D721Med (cell line): ENCODE measurements at regions not wholly inside any gene's neighbourhood (a gene's known extent, or its start where the extent isn't known, plus 50 kb on each side); places are given as distances from the start of the nearest gene placed in this dataset.

Experiments used
- DNase-seq: peaks from one replicate; pipeline ENCODE4 v3.0.0; 2011; ENCODE audit warnings: low spot score; ENCODE audit not compliant: insufficient read length
- FAIRE-seq: peaks from 2 replicates; lab custom pipeline; 2011; peaks lifted over from hg19 to GRCh38; lab: Jason Lieb, UNC
- TF ChIP-seq, protein P1 (sequence below): IDR thresholded peaks from 2 replicates; pipeline ENCODE4 v1.5.1; 2012; ENCODE audit warnings: mild to moderate bottlenecking, control low read depth; ENCODE audit not compliant: insufficient read depth; ENCODE audit errors: missing control alignments

DNA sequence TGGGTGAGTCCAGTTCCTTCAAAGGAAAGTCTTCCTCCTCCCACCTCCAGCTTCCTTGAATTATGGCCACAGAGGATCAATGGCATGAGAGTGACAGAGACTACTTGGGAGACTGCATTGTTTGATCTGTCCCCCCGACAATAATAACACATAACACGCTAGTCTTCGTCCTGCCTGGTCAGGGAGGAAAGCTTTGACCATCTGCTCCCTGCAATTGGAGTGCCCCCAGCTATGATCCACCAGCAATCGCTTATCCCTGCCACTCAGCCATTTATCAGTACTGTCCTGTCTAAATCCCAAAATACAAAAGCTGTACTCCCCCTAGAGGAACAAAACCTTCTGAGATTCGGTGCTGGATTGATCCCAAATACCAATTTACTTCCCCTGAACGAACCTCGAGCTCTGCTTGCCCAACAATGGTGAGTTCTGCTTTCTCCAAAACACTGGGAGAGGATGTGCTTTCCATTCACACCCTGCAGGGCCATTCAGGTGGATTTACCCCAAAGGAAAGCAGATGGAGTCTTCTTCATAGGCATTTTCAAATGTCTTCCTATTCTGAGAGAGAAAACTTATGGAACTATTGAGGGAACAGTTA is 466.7 kb downstream of the TSHZ3 start:
- TF ChIP-seq, protein P1, sequence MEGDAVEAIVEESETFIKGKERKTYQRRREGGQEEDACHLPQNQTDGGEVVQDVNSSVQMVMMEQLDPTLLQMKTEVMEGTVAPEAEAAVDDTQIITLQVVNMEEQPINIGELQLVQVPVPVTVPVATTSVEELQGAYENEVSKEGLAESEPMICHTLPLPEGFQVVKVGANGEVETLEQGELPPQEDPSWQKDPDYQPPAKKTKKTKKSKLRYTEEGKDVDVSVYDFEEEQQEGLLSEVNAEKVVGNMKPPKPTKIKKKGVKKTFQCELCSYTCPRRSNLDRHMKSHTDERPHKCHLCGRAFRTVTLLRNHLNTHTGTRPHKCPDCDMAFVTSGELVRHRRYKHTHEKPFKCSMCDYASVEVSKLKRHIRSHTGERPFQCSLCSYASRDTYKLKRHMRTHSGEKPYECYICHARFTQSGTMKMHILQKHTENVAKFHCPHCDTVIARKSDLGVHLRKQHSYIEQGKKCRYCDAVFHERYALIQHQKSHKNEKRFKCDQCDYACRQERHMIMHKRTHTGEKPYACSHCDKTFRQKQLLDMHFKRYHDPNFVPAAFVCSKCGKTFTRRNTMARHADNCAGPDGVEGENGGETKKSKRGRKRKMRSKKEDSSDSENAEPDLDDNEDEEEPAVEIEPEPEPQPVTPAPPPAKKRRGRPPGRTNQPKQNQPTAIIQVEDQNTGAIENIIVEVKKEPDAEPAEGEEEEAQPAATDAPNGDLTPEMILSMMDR = no peak
- DNase-seq (no peak), FAIRE-seq (no peak)

- no peak for FAIRE-seq
- TF ChIP-seq, protein P1 = no peak
- no peak for DNase-seq
These were observed 467.3 kb downstream of the TSHZ3 start for GRCh38 chr19:30881930-30882329.

GRCh38 chr19:30881281-30881680 is 468.0 kb downstream of the TSHZ3 start:
- TF ChIP-seq, protein P1 = no peak
- DNase-seq (no peak), FAIRE-seq (no peak)

GRCh38 chr19:30880551-30880950 is 468.7 kb downstream of the TSHZ3 start:
- TF ChIP-seq, protein P1 = no peak
- FAIRE-seq (no peak), DNase-seq (no peak)

- FAIRE-seq = no peak
These were observed 469.1 kb downstream of the TSHZ3 start for GRCh38 chr19:30880151-30880550.

GRCh38 chr19:30879736-30880135 is 469.5 kb downstream of the TSHZ3 start:
- no peak for DNase-seq
- TF ChIP-seq, protein P1 = no peak
- FAIRE-seq = no peak

More at GRCh38 chr19:30880151-30880550, 469.1 kb downstream of the TSHZ3 start:
- TF ChIP-seq, protein P1 = no peak
- DNase-seq = no peak

DNA sequence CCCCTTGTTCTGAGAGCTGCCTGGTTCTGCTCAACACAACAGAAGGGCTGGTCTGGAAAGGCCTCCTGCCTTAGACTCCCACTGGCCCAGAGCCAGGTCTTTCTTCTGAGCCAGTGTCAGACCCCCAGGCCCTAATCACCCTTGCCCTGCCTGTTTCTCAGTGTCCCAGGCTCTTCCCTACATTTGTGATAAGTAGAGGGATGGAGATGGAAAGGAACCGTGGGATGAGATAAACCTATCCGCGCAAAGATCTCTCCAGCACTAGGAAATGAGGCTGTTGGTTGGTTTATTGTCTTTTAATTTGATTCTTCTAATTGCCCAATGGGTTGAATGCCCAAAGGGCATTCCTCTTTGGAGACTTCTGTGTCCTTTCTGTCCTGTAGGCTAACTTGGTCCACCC is 470.0 kb downstream of the TSHZ3 start:
- TF ChIP-seq, protein P1 = no peak
- DNase-seq (no peak), FAIRE-seq (no peak)
